ENCODE measurements at regions not wholly inside any gene's neighbourhood (a gene's known extent, or its start where the extent isn't known, plus 50 kb on each side); places are given as distances from the start of the nearest gene placed in this dataset.

DNA sequence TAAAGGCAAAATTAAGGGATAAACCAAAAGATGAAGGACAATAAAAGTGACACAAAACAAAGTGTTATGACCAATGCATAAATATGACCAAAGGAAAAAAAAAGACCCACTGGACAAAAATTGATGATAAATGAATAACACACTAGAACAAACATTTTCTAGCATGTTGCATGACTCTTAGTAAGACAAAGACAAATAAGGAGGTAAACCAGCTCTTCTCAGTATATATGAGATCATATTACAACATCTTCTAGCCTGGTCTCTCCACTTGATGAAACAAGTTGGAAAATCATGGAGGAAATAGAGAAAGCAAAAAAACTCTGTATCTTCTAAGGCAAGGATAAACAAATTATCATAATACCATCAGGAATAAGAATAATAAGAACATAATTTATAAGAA, 163.9 kb upstream of the GBE1 start:
- TF ChIP-seq EZH2 (IDR thresholded peaks at IDR 0.05; ENCODE audit: low read length) (no peak), CTCF (optimal IDR thresholded peaks at IDR 0.05 in 1 of 3, IDR thresholded peaks at IDR 0.05 in 1 of 3, conservative IDR thresholded peaks at IDR 0.05 in 1 of 3; ENCODE audit: extremely low read depth in 1 of 3, insufficient read depth in 2 of 3, low read length in 3 of 3) (no peak)
- Histone ChIP-seq H2AFZ (ENCODE audit: control insufficient read depth, low read length) (no peak overlapping the region), H3K27me3 (ENCODE audit: control insufficient read depth, extremely low read depth, insufficient read depth, low read length) (no peaks in the 10 kb centered on the region), H3K9me1 (ENCODE audit: control insufficient read depth, extremely low read depth, insufficient read depth, low read length) (no peaks in the 10 kb centered on the region), H3K9ac (ENCODE audit: control insufficient read depth, extremely low read depth, insufficient read depth, low read length) (no peak overlapping the region), H3K4me1 (ENCODE audit: control insufficient read depth, extremely low read depth, insufficient read depth, low read length) (no peaks in the 10 kb centered on the region), H3K9me3 (ENCODE audit: control insufficient read depth, low read depth, low read length) (no peaks in the 10 kb centered on the region), H3K36me3 (ENCODE audit: control insufficient read depth in 2 of 2, extremely low read depth in 1 of 2, insufficient read depth in 2 of 2, low read length in 2 of 2) (no peaks in the 10 kb centered on the region), H3K4me3 (ENCODE audit: control insufficient read depth in 2 of 3, extremely low read depth in 1 of 3, insufficient read depth in 2 of 3, low read depth in 1 of 3, low read length in 3 of 3) (no peak overlapping the region), H3K27ac (ENCODE audit: control insufficient read depth, insufficient read depth, low read length) (no peak overlapping the region), H4K20me1 (ENCODE audit: control insufficient read depth, extremely low read depth, insufficient read depth, low read length) (no peaks in the 10 kb centered on the region), H3K79me2 (ENCODE audit: control insufficient read depth, insufficient read depth, low read length) (no peaks in the 10 kb centered on the region), H3K4me2 (ENCODE audit: control insufficient read depth, extremely low read depth, insufficient read depth, low read depth, low read length) (no peak overlapping the region)
- DNase-seq (ENCODE audit: low read depth, low spot score), result no peak
- dilution Hi-C loops (cut with MboI; ENCODE audit: extremely low pct_ligation_motif_present, low sequenced_read_pairs), result no loop called here
- no peak for FAIRE-seq

- Histone ChIP-seq H3K79me2 (ENCODE audit: control insufficient read depth, insufficient read depth, low read length) (no peaks in the 10 kb centered on the region), H3K4me1 (ENCODE audit: control insufficient read depth, extremely low read depth, insufficient read depth, low read length) (no peaks in the 10 kb centered on the region)
Measured at GRCh38 chr3:81923038-81923437, 161.6 kb upstream of the GBE1 start.

More at GRCh38 chr3:81923038-81923437, 161.6 kb upstream of the GBE1 start:
- Histone ChIP-seq H2AFZ (ENCODE audit: control insufficient read depth, low read length) (no peak overlapping the region), H3K27ac (ENCODE audit: control insufficient read depth, insufficient read depth, low read length) (no peak overlapping the region), H3K9me3 (ENCODE audit: control insufficient read depth, low read depth, low read length) (no peaks in the 10 kb centered on the region), H3K4me3 (ENCODE audit: control insufficient read depth in 2 of 3, extremely low read depth in 1 of 3, insufficient read depth in 2 of 3, low read depth in 1 of 3, low read length in 3 of 3) (no peak overlapping the region), H3K9ac (ENCODE audit: control insufficient read depth, extremely low read depth, insufficient read depth, low read length) (no peak overlapping the region), H3K36me3 (ENCODE audit: control insufficient read depth in 2 of 2, extremely low read depth in 1 of 2, insufficient read depth in 2 of 2, low read length in 2 of 2) (no peaks in the 10 kb centered on the region), H3K4me2 (ENCODE audit: control insufficient read depth, extremely low read depth, insufficient read depth, low read depth, low read length) (no peak overlapping the region), H3K9me1 (ENCODE audit: control insufficient read depth, extremely low read depth, insufficient read depth, low read length) (no peaks in the 10 kb centered on the region), H3K27me3 (ENCODE audit: control insufficient read depth, extremely low read depth, insufficient read depth, low read length) (no peaks in the 10 kb centered on the region), H4K20me1 (ENCODE audit: control insufficient read depth, extremely low read depth, insufficient read depth, low read length) (no peaks in the 10 kb centered on the region)
- FAIRE-seq (no peak), DNase-seq (ENCODE audit: low read depth, low spot score) (no peak)
- dilution Hi-C loops (cut with MboI; ENCODE audit: extremely low pct_ligation_motif_present, low sequenced_read_pairs), result no loop called here
- TF ChIP-seq EZH2 (IDR thresholded peaks at IDR 0.05; ENCODE audit: low read length) (no peak), CTCF (optimal IDR thresholded peaks at IDR 0.05 in 1 of 3, IDR thresholded peaks at IDR 0.05 in 1 of 3, conservative IDR thresholded peaks at IDR 0.05 in 1 of 3; ENCODE audit: extremely low read depth in 1 of 3, insufficient read depth in 2 of 3, low read length in 3 of 3) (no peak)

All from keratinocyte (primary cell).